HG02885 (cell line): ENCODE measurements at regions not wholly inside any gene's neighbourhood (a gene's known extent, or its start where the extent isn't known, plus 50 kb on each side); places are given as distances from the start of the nearest gene placed in this dataset.

Experiments used
- ATAC-seq: cut with Tn5 transposase; IDR thresholded peaks from one replicate; pipeline ENCODE4 v1.9.1; 2021; ENCODE audit warnings: mild to moderate bottlenecking; ENCODE audit not compliant: unreplicated experiment, poor library complexity

DNA sequence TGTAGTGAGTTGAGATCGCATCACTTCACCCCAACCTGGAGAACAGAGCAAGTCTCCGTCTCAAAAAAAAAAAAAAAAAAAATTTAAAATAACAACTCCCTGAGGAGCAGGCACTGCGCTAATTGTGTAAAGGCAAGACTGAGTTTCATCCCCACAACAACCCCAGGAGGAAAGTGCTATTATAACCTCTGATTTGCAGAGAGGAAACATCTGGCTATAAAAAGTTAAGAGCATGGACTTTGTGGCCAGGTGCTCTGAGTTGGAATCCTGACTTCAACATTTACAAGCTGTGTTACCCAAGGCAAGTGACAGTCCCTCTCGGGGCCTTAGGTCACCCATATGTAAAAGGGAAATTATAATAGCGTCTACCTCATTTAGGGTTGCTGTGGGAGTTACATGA, 76.0 kb upstream of the MYL2 start:
- ATAC-seq: no peak

DNA sequence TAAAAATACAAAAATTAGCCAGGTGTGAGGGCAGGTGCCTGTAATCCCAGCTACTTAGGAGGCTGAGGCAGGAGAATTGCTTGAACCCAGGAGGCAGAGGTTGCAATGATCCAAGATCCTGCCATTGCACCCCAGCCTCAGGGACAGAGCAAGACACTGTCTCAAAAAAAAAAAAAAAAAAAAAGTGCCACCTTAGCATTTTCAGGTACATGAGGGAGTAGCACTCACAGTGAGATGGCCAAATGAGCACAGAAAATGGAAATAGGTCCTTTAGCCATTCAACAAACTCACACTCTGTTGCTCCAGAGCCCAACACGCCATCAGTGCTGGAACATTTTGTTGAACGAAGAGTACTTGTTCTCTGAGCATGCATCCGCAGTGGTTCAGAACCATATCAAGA, 75.2 kb upstream of the MYL2 start:
- no peak for ATAC-seq

DNA sequence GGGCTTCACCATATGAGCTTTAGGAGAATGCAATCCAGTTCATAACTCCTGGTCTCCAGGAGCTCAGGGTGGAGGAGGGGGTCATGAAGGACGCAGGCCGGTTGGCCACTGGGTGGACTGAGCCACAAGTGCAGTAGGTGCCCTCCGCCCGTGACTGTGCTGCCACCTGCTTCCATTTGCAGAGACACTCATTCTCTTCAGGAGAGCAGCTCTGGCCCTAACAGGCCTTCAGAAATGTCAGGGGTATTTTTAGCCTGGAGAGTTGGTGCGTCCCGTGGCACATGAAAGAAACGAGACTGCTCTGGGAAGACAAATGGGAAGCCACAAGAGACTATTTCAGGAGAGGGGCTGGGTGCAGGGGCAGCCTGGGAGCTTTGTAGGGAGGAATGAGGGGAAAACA, 74.6 kb upstream of the MYL2 start:
- ATAC-seq: no peak

DNA sequence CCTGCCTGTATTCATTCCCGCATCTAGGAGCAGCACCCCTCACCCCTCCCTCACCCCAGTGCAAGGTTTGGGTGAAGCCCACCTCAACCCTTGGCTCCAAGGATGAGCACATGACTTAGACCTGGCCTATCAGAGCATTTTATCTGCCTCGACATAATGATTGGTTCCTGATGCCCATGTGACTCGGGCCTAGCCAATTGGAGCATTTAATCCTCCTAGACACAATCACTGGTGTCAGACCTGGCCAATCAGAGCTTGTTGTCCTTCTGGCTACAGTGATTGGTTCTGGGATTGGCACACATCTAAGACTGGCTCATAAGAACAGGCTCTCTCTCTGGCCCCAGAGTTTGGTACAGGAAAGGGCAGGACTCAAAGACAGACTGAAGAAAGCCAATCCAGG, 73.1 kb upstream of the MYL2 start:
- ATAC-seq: no peak

DNA sequence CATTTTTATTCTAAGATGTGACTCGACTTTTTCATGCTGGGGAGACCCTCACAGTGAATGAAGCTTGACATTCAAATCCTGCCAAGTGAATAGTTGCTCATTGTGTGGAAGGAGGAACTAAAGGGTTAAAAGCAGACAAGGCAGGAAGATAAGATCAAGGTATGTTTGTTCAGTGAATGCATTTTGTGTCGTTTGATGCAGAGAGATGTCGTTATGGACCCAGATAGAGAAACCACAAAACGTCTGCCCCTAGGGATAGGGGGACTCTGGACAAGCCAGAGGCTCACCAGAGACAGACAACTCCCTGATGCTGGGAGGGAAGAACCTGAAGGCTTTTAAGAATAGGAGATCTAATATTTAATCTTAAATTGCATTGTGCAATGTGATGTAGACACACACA, 72.5 kb upstream of the MYL2 start:
- ATAC-seq: no peak

DNA sequence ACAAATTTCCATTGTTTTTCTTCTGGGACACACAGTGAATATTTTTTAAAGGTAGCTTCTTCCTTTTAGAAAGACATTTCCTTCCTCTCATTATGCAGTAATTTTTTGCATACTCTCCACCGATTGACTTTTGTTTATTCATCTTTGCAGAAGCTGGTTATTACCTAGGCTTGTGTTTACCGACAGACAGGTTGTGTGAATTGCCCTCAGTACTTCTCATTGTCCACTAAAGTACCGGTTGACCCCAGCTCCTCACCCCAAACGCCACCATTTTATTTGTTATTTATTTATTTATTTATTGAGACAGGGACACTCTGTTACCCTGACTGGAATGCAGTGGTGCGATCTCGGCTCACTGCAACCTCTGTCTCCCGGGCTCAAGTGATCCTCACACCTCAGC, 63.4 kb upstream of the MYL2 start:
- ATAC-seq: no peak

DNA sequence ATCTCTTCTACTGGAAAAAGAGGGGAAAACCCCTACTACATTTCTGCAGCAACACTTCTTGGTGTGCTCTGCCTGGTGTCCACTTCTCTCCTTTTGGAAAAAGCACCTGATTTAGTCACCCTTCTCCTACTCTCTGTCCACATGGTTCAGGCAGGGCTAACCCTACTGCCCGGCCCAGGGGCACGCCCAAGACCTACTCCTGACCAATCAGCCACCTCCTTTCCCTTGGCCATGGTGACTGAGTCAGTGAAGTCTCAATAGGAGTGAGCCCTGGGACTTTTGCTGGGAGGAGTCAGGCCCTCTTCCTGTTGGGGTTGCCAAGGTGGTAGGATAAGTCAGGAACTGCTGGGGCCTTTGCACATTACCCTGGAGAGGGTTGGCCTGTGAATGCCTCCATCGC, 52.5 kb upstream of the MYL2 start:
- no peak for ATAC-seq

DNA sequence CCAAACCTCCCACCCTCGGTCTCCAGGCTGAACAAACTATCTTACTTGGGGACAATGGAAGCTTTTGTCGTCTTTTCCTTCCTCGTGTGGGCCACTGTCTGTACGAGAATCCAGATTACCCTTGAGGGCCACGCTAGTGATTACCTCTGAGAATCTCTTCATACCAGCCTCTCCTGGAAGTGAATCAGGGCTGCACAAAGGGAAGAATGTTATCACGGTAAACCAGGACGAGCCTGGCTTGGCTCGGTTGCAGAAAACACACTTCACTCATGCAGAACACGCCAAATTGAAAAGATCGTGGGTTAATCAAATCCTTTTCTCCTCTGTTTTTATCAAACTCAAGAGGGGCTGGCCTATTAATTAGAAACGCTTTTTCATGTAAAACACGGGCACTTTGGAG, 51.6 kb upstream of the MYL2 start:
- no peak for ATAC-seq

DNA sequence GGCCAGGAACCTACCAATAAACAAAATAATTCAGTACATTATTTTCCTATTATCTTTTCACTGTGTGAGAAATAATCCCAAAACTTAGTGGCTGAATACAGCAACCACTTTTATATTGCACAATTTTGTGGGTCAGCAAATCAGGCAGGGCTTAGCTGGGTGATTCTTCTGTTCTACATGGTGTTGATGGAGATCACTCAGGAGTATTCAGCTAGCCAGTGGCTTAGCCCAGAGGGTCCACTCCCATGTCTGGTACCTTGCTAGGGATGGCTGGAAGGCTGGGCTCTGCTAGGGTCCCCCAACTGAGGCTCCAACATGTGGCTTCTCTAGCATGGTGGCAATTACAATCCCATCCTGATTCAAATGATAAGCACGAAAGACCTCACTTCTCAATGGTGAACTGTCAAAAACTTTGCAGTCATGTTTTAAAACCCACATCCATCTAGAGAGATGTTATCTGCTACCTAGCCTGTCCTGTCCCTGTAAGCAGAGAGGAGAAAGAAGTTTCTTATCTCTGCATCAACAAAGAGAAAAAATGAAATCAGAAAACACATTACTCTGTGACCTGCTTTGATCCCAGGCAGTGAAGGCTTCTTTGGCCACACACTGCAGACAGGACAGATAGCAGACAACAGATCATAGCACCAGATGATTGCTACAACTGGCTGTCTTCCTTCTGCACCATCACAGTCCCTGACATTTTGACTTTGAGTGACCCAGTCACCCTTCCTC, 51.0 kb upstream of the MYL2 start:
- no peak for ATAC-seq
